GM12865 (cell line): ENCODE measurements at regions not wholly inside any gene's neighbourhood (a gene's known extent, or its start where the extent isn't known, plus 50 kb on each side); places are given as distances from the start of the nearest gene placed in this dataset.

ENCODE experiments used
- DNase-seq: peaks from one replicate; pipeline ENCODE4 v3.0.0; 2010; ENCODE audit warnings: low read depth
- H3K4me3 ChIP-seq: 2 replicates; pipeline ENCODE4 v1.5.1; 2011; ENCODE audit warnings: mild to moderate bottlenecking, low read depth, low read length, control low read depth
- CTCF ChIP-seq: IDR thresholded peaks from 2 replicates; pipeline ENCODE4 v1.5.1; 2011; ENCODE audit warnings: low read length, control low read depth, low read depth, inconsistent platforms; ENCODE audit not compliant: insufficient read depth; ENCODE audit errors: missing control alignments

- TF ChIP-seq CTCF: no peak
- H3K4me3 ChIP-seq: no peak overlapping the region
- DNase-seq: no peak
Measured at GRCh38 chr3:82676356-82677026, 915.0 kb upstream of the GBE1 start.

GRCh38 chr3:82672966-82673365 is 911.5 kb upstream of the GBE1 start:
- no peak overlapping the region for H3K4me3 ChIP-seq
- TF ChIP-seq CTCF: no peak

GRCh38 chr3:82671466-82671865 is 910.0 kb upstream of the GBE1 start:
- TF ChIP-seq CTCF: no peak
- no peak overlapping the region for H3K4me3 ChIP-seq
- no peak for DNase-seq

More at GRCh38 chr3:82672966-82673365, 911.5 kb upstream of the GBE1 start:
- DNase-seq: no peak

GRCh38 chr3:82654708-82655107 is 893.3 kb upstream of the GBE1 start:
- DNase-seq: no peak
- TF ChIP-seq CTCF: no peak
- H3K4me3 ChIP-seq: no peak overlapping the region

GRCh38 chr3:82643948-82644347 is 882.5 kb upstream of the GBE1 start:
- peak; percentile 8 for DNase-seq
- TF ChIP-seq CTCF: no peak
- H3K4me3 ChIP-seq: no peak overlapping the region

- no peak for TF ChIP-seq CTCF
- DNase-seq: no peak
- no peak overlapping the region for H3K4me3 ChIP-seq
Measured at GRCh38 chr3:82641701-82642100, 880.3 kb upstream of the GBE1 start.

GRCh38 chr3:82640254-82640653 is 878.8 kb upstream of the GBE1 start:
- no peak for DNase-seq
- TF ChIP-seq CTCF: no peak
- H3K4me3 ChIP-seq: no peak overlapping the region
